ENCODE measurements at regions not wholly inside any gene's neighbourhood (a gene's known extent, or its start where the extent isn't known, plus 50 kb on each side); places are given as distances from the start of the nearest gene placed in this dataset.

GRCh38 chr11:130706572-130706971 lies 209.7 kb downstream of the SNX19 start:
- no peak for DNase-seq (ENCODE audit: extremely low spot score)
- ChIA-PET CTCF (no interaction called here), POLR2A (no interaction called here)
- no peak for TF ChIP-seq FOXM1 (IDR thresholded peaks at IDR 0.05; ENCODE audit: borderline replicate concordance)

- TF ChIP-seq BHLHE40 (IDR thresholded peaks at IDR 0.05; ENCODE audit: borderline replicate concordance) = no peak
- TF ChIP-seq SUZ12 (IDR thresholded peaks at IDR 0.05) = no peak
- no peak for TF ChIP-seq ZNF384 (IDR thresholded peaks at IDR 0.05)
- no peak for TF ChIP-seq FOXM1 (IDR thresholded peaks at IDR 0.05; ENCODE audit: borderline replicate concordance)
- TF ChIP-seq L3MBTL2 (conservative IDR thresholded peaks at IDR 0.05) = no peak
- TF ChIP-seq SP1 (IDR thresholded peaks at IDR 0.05) = no peak
- no peak for TF ChIP-seq FOXK2 (IDR thresholded peaks at IDR 0.05)
- TF ChIP-seq LEF1 (IDR thresholded peaks at IDR 0.05; ENCODE audit: borderline replicate concordance) = no peak
- no peak for TF ChIP-seq CTBP1 (IDR thresholded peaks at IDR 0.05; ENCODE audit: borderline replicate concordance)
- no peak for TF ChIP-seq ELF4 (IDR thresholded peaks at IDR 0.05)
- no peak for TF ChIP-seq HDGF (IDR thresholded peaks at IDR 0.05; ENCODE audit: borderline replicate concordance)
- TF ChIP-seq FOXA1 (IDR thresholded peaks at IDR 0.05) = no peak
- ChIA-PET POLR2A (no interaction called here), CTCF (no interaction called here)
- DNase-seq (ENCODE audit: extremely low spot score) = no peak
Observed at GRCh38 chr11:130707217-130707616, 209.1 kb downstream of the SNX19 start.

- POLR2A ChIA-PET = no interaction called here
- DNase-seq (ENCODE audit: extremely low spot score) = no peak
- no peak for TF ChIP-seq ELF4 (IDR thresholded peaks at IDR 0.05)
- no peak for TF ChIP-seq NFRKB (IDR thresholded peaks at IDR 0.05)
- TF ChIP-seq HDGF (IDR thresholded peaks at IDR 0.05; ENCODE audit: borderline replicate concordance) = no peak
- TF ChIP-seq ZNF384 (IDR thresholded peaks at IDR 0.05) = no peak
- TF ChIP-seq FOXK2 (IDR thresholded peaks at IDR 0.05) = no peak
- no peak for TF ChIP-seq LEF1 (IDR thresholded peaks at IDR 0.05; ENCODE audit: borderline replicate concordance)
- no peak for TF ChIP-seq BHLHE40 (IDR thresholded peaks at IDR 0.05; ENCODE audit: borderline replicate concordance)
- TF ChIP-seq TARDBP (IDR thresholded peaks at IDR 0.05) = no peak
- no peak for TF ChIP-seq ARNT (IDR thresholded peaks at IDR 0.05)
- no peak for TF ChIP-seq FOXA1 (IDR thresholded peaks at IDR 0.05)
- TF ChIP-seq FOXM1 (IDR thresholded peaks at IDR 0.05; ENCODE audit: borderline replicate concordance) = no peak
- no peak for TF ChIP-seq PKNOX1 (IDR thresholded peaks at IDR 0.05)
- no peak for TF ChIP-seq SUZ12 (IDR thresholded peaks at IDR 0.05)
- TF ChIP-seq SP1 (IDR thresholded peaks at IDR 0.05) = no peak
- CTCF ChIA-PET = no interaction called here
Observed at GRCh38 chr11:130709531-130709930, 206.7 kb downstream of the SNX19 start.

GRCh38 chr11:130710021-130710420 lies 206.3 kb downstream of the SNX19 start:
- DNase-seq (ENCODE audit: extremely low spot score) = no peak
- no peak for TF ChIP-seq ARNT (IDR thresholded peaks at IDR 0.05)
- TF ChIP-seq NFRKB (IDR thresholded peaks at IDR 0.05) = no peak
- no peak for TF ChIP-seq BHLHE40 (IDR thresholded peaks at IDR 0.05; ENCODE audit: borderline replicate concordance)
- CTCF ChIA-PET = no interaction called here
- POLR2A ChIA-PET = no interaction called here

GRCh38 chr11:130710497-130711012 lies 205.7 kb downstream of the SNX19 start:
- ChIA-PET POLR2A (no interaction called here), CTCF (no interaction called here)
- no peak for TF ChIP-seq CTBP1 (IDR thresholded peaks at IDR 0.05; ENCODE audit: borderline replicate concordance)
- no peak for TF ChIP-seq SUZ12 (IDR thresholded peaks at IDR 0.05)
- no peak for TF ChIP-seq ZNF384 (IDR thresholded peaks at IDR 0.05)
- no peak for TF ChIP-seq ELF4 (IDR thresholded peaks at IDR 0.05)
- TF ChIP-seq ARNT (IDR thresholded peaks at IDR 0.05) = no peak
- no peak for TF ChIP-seq BHLHE40 (IDR thresholded peaks at IDR 0.05; ENCODE audit: borderline replicate concordance)
- TF ChIP-seq HDGF (IDR thresholded peaks at IDR 0.05; ENCODE audit: borderline replicate concordance) = no peak
- no peak for TF ChIP-seq PKNOX1 (IDR thresholded peaks at IDR 0.05)
- no peak for DNase-seq (ENCODE audit: extremely low spot score)

- POLR2A ChIA-PET = no interaction called here
- DNase-seq (ENCODE audit: extremely low spot score) = no peak
- CTCF ChIA-PET = no interaction called here
- TF ChIP-seq BHLHE40 (IDR thresholded peaks at IDR 0.05; ENCODE audit: borderline replicate concordance) (no peak), FOXA1 (IDR thresholded peaks at IDR 0.05) (no peak), FOXK2 (IDR thresholded peaks at IDR 0.05) (no peak), L3MBTL2 (conservative IDR thresholded peaks at IDR 0.05) (no peak), ARNT (IDR thresholded peaks at IDR 0.05) (no peak), ZNF384 (IDR thresholded peaks at IDR 0.05) (no peak), LEF1 (IDR thresholded peaks at IDR 0.05; ENCODE audit: borderline replicate concordance) (no peak), FOXM1 (IDR thresholded peaks at IDR 0.05; ENCODE audit: borderline replicate concordance) (no peak)
Observed at GRCh38 chr11:130711193-130711592, 205.1 kb downstream of the SNX19 start.

GRCh38 chr11:130712480-130712879 lies 203.8 kb downstream of the SNX19 start:
- ChIA-PET POLR2A (no interaction called here), CTCF (no interaction called here)
- no peak for TF ChIP-seq FOXA1 (IDR thresholded peaks at IDR 0.05)
- TF ChIP-seq ELF4 (IDR thresholded peaks at IDR 0.05) = no peak
- TF ChIP-seq LEF1 (IDR thresholded peaks at IDR 0.05; ENCODE audit: borderline replicate concordance) = no peak
- no peak for TF ChIP-seq HDGF (IDR thresholded peaks at IDR 0.05; ENCODE audit: borderline replicate concordance)
- DNase-seq (ENCODE audit: extremely low spot score) = no peak

Measured in HEK293T (cell line).